ENCODE measurements at regions not wholly inside any gene's neighbourhood (a gene's known extent, or its start where the extent isn't known, plus 50 kb on each side); places are given as distances from the start of the nearest gene placed in this dataset.

- Histone ChIP-seq H3K4me3 (ENCODE audit: low read depth, low read length) (peak overlapping the region; percentile 72), H3K27me3 (replicated peaks) (no peaks in the 10 kb centered on the region), H3K36me3 (replicated peaks) (no peaks in the 10 kb centered on the region), H3K27ac (peak overlapping the region; percentile 86)
- TF ChIP-seq, protein P1, sequence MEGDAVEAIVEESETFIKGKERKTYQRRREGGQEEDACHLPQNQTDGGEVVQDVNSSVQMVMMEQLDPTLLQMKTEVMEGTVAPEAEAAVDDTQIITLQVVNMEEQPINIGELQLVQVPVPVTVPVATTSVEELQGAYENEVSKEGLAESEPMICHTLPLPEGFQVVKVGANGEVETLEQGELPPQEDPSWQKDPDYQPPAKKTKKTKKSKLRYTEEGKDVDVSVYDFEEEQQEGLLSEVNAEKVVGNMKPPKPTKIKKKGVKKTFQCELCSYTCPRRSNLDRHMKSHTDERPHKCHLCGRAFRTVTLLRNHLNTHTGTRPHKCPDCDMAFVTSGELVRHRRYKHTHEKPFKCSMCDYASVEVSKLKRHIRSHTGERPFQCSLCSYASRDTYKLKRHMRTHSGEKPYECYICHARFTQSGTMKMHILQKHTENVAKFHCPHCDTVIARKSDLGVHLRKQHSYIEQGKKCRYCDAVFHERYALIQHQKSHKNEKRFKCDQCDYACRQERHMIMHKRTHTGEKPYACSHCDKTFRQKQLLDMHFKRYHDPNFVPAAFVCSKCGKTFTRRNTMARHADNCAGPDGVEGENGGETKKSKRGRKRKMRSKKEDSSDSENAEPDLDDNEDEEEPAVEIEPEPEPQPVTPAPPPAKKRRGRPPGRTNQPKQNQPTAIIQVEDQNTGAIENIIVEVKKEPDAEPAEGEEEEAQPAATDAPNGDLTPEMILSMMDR (IDR thresholded peaks at IDR 0.05; ENCODE audit: low read depth, low read length, missing control alignments): no peak
- DNase-seq: peak; percentile 100
- in situ Hi-C loops (cut with HindIII; ENCODE audit: low pct_ligation_motif_present, low sequenced_read_pairs): no loop called here
Measured at GRCh38 chr6:27132532-27133280, 114.8 kb upstream of the PRSS16 start.

DNA sequence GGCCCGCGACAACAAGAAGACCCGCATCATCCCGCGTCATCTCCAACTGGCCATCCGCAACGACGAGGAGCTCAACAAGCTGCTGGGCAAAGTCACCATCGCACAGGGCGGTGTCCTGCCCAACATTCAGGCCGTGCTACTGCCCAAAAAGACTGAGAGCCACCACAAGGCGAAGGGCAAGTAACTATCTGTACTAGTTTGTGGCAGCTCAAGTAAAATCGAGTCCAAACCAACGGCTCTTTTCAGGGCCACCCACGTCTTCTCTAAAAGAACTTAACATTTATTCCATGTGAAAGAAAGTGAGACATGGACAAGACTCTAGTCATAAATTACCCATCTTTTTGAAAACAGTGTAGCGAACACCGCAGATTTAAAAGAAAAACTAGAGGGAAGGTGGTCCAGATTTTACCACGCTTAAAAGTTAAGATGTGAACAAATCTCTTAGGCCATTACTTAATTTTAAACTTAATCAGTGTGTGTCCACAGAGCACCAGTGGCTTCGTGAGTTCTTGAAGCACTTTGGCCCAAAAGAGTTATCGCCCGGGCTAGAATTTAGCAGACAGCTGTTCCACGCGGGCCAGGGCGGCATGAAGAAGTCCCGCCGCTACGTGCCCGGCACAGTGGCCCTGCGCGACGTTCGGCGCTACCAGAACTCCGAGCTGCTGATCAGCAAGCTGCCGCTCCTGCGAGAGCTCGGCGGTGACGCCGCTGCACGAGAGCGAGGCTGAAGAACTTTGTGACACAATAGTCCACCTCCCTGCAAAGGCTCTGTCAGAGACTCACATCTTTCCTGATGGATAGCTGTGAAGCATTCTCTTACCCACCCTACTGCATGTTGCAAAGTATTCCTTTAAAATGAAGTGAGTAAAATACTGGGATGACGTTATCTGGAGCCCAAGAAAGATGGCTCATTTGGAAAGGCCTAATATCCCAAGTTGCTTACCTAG is 113.9 kb upstream of the PRSS16 start:
- Histone ChIP-seq H3K27ac (peak overlapping the region; percentile 86), H3K36me3 (replicated peaks) (no peaks in the 10 kb centered on the region), H3K4me3 (ENCODE audit: low read depth, low read length) (peak overlapping the region; percentile 72), H3K27me3 (replicated peaks) (no peaks in the 10 kb centered on the region)
- in situ Hi-C loops (cut with HindIII; ENCODE audit: low pct_ligation_motif_present, low sequenced_read_pairs): no loop called here
- peak; percentile 82 for DNase-seq
- TF ChIP-seq, protein P1 (IDR thresholded peaks at IDR 0.05; ENCODE audit: low read depth, low read length, missing control alignments): peak; percentile 4

DNA sequence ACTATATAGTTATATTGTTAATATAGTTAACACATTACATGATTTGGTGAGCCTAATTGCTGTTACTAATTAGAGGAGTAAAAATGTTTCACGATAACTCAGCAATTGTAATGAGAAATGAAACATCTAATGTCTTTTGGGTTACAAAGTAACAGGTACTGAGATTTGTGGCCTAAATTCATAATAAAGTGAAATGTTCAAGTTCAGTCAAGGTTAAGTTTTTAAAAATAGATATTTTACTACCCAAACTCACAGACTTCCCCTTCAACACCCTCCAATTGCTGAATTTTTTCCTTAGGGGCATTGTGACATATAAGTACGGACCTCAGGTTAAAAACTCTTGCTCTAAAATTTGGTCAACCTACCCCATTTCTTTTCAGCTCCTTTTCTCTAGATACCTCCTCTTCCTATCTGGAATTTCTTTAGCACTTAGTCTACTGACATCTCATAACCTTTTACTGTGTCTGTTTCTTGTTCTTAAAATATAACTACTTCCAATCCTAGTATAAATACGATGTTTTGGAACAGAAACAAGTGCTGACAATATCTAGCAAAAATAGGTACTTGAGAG is 112.3 kb upstream of the PRSS16 start:
- TF ChIP-seq, protein P1 (IDR thresholded peaks at IDR 0.05; ENCODE audit: low read depth, low read length, missing control alignments): no peak
- in situ Hi-C loops (cut with HindIII; ENCODE audit: low pct_ligation_motif_present, low sequenced_read_pairs): no loop called here
- Histone ChIP-seq H3K27ac (no peak overlapping the region), H3K4me3 (ENCODE audit: low read depth, low read length) (no peak overlapping the region), H3K36me3 (replicated peaks) (no peaks in the 10 kb centered on the region), H3K27me3 (replicated peaks) (no peaks in the 10 kb centered on the region)
- DNase-seq: no peak

DNA sequence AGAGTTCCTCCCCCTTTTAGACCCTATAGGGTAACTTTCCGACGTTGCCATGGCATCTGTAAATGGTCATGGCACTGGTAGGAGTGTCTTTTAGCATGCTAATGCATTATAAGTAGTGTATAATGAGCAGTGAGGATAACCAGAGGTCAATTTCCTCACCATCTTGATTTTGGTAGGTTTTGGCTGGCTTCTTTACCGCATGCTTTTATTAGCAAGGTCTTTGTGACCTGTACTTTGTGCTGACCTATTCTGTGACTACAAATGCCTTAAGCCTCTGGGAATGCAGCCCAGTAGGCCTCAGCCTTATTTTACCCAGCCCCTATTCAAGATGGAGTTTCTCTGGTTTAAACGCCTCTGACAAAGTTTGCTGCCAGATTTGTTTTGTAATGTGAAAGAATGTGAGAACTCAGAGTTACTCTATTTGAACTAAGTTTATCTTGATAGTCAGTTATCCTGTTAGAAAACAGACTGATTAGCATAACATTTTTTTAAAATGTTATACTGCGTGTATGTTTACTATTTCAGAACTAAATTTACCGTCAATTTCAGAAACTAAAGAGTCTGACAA is 111.3 kb upstream of the PRSS16 start:
- Histone ChIP-seq H3K36me3 (replicated peaks) (no peaks in the 10 kb centered on the region), H3K27ac (no peak overlapping the region), H3K4me3 (ENCODE audit: low read depth, low read length) (no peak overlapping the region), H3K27me3 (replicated peaks) (no peaks in the 10 kb centered on the region)
- TF ChIP-seq, protein P1 (IDR thresholded peaks at IDR 0.05; ENCODE audit: low read depth, low read length, missing control alignments): no peak
- DNase-seq: no peak
- in situ Hi-C loops (cut with HindIII; ENCODE audit: low pct_ligation_motif_present, low sequenced_read_pairs): no loop called here

DNA sequence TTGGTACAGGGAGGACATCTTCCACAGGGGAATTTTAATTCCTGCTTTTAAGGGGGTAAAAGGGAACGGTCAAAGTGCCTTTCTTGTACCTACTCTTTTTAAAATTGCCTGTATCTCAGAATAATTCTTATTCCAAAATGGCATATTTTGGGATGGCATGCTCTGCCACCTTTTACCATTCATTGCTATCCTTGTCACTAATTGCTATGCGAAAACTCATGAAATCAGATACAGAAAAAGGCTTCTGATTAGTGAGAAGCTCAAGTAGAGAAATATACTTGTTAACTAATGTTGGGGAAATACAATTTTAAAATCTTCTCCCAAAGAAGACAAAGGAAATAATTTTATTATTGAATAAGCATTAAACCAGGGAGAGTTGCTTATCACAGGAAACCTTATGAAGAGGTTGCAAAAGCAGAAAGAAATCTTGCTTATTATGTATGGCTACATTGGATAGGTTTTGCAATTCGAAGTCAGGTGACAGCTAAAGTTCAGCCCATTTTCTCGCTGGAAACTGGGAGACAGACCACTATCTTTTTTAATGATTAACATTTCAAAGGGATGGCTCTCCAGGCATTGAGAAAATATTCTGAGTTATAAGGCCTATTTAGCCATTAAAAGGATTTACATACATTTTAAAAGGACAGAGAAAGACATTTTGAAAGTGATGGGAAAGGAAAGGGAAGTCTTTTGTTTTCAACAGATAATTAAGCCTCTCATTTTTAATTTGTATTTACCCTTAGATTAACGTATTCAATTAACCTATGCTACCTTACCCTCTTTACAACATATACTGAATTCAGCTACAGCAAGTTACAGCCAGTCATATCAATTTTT is 110.3 kb upstream of the PRSS16 start:
- no peak overlapping the region for H3K27ac ChIP-seq
- in situ Hi-C loops (cut with HindIII; ENCODE audit: low pct_ligation_motif_present, low sequenced_read_pairs): no loop called here
- H3K36me3 ChIP-seq (replicated peaks): no peaks in the 10 kb centered on the region
- TF ChIP-seq, protein P1 (IDR thresholded peaks at IDR 0.05; ENCODE audit: low read depth, low read length, missing control alignments): no peak
- DNase-seq: no peak
- H3K27me3 ChIP-seq (replicated peaks): no peaks in the 10 kb centered on the region
- H3K4me3 ChIP-seq (ENCODE audit: low read depth, low read length): no peak overlapping the region
